ENCODE measurements at regions not wholly inside any gene's neighbourhood (a gene's known extent, or its start where the extent isn't known, plus 50 kb on each side); places are given as distances from the start of the nearest gene placed in this dataset.

DNA sequence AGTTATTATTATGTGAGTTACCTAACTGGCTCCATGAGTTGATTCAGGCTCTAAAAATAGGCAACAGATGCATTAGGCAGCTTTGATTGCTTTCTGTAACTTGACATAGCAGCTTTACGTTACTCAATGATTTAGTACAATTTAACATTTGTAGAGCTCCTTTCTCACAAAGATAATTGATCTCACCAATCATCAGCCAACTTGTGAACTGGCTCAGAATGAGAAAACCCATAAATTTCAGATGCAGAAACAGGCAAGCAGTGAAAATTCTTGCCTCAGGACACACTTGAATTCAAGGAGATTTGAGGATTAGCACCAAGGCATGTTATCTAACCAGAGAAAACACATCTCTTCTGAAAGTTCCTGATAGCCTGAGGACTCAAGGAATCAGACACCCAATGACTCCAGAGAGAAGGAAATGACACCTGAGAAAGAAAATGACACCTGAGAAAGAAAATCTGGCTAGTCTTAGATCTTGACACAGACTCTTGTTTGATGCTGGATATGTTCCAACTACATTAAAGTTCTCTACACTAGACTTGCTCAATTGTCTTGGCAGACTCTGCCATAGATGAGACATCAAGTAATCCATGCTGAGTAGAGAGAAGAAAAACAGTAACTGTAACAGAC is 315.1 kb upstream of the CBLB start:
- DNase-seq = no peak

GRCh38 chr3:106184540-106185457 is 316.0 kb upstream of the CBLB start:
- DNase-seq = no peak

DNA sequence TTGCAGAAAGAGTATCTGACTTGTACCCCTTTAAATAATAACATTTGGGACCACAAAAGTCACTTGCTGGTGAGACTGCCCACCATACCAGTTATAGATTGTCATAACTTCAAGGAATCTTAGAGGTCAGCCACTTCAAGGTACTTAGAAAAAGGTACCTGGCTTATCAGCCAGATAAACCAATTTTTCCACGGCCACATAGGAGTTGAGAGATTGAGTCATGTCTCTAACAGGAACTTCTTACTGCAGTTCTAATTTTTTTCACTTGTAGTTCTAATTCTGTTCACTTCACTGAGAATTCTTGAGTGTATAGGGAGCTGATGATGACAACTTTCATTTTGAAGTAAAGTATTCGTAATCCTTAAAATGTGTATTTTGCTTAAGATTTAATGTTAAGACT is 317.1 kb upstream of the CBLB start:
- DNase-seq = no peak

GRCh38 chr3:106190296-106190695 is 321.5 kb upstream of the CBLB start:
- no peak for DNase-seq

GRCh38 chr3:106191211-106191610 is 322.4 kb upstream of the CBLB start:
- DNase-seq = no peak

DNA sequence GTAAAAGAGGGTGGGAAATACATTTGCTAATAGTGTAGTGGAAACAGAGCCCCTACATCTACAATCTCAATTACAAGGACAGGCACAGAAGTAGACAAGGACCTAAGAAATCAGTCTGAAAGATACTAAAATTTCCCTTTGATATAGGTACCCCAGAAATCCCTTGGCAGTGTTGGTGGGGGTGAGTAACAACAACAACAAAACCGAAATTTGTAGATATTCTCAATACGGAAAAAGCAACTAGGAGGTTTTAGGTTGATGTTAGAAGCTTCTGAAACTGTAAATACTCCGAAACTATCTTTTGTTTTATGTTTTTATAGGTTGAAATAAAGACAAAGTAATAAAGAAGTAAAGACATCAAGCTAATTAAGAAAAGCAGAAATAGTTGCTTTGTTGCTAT is 323.1 kb upstream of the CBLB start:
- DNase-seq = no peak

- DNase-seq = no peak
Observed at GRCh38 chr3:106193876-106194275, 325.1 kb upstream of the CBLB start.

DNA sequence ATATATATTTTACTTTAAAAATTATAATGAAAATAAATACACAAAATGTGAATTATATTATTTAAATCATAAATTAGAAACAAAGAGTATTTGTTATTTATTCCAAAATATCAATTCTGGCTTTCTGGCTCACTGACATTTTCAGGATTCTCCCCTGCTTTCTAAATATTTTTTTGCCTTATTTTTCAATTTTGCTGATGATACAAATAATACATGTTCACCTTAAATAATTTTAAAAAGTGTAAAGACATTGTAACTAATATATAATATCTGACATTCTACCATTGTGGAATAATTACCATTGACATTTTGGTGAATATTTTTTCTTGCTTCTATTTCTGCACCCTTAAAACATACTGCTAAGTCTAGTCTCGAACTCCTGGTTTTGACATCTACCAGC is 325.9 kb upstream of the CBLB start:
- no peak for DNase-seq

GRCh38 chr3:106197532-106198194 is 328.9 kb upstream of the CBLB start:
- no peak for DNase-seq

GRCh38 chr3:106204160-106204868 is 335.5 kb upstream of the CBLB start:
- DNase-seq = no peak

DNA sequence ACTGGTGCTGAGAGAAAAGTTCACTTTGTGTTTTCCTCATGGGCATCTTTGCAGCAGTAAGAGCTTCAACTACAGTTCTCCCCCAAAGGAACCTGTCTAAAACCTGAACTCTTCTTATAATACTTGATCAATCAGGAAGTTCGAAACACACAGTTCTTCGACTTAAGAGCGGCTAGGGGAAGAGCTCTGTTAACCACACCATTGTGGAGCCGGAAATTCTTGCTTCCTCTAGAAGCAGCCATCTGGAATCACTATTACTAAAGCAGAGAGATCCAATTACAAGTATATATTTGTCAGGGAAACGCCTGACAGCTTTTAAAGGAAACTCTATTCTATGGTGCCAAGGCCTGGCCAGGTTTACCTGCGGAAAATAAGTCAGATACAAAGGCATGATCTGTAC is 337.3 kb upstream of the CBLB start:
- DNase-seq = no peak

GRCh38 chr3:106206613-106207012 is 337.8 kb upstream of the CBLB start:
- no peak for DNase-seq

DNA sequence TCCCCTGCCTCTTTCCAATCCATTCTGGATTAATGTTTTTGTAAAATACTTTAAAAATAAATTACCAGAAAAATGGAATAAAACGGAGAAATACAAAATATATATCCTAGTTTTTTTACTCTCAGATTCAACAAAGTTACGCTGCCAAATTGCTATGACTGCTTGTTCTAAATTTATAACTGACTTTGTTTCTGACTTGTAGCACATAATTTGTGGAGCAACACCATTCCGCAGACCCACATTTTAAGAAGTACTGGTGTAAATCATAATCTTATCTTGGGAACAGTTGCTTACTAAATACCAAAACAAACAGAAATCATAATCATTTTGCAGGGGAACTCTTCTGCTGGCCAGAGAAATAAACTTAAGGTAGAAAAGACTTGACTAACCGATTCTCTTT is 339.4 kb upstream of the CBLB start:
- no peak for DNase-seq

GRCh38 chr3:106208967-106209366 is 340.2 kb upstream of the CBLB start:
- DNase-seq = no peak

DNA sequence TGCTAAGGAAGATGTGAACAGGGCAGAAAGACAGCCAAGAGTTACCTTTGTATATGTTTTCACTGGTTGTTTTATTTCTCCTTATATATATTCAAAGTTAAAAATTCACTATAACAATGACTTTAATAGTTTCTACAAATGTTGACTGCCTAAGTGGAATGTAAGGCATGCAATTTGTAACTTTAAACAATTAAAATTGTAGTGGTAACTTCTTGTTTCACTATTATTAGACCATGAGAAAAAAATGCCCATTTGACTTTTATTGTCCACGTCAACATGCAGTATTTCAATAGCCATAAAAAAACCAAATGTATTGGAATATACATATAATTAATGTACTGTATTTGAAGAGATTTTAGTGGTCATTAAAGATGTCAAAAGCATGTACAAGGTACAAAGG is 340.7 kb upstream of the CBLB start:
- no peak for DNase-seq

DNA sequence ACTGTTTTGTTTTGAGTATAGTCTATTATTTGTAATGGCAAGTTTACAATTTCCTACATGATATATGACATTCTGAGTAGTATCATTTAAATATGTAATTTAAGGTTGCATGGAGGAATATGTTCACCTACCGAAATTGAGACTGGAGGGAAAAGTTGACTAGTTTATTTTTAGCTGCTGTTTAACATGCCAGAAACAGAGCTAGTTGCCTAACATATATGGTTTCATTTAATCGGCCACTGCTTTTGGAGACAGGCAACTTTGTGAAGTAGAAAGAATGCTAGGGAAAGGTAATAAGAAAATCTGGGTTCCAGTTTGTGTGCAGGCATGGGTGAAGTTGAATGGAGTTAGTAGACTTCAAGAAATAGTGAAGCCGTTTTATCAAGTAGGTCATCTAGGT is 342.1 kb upstream of the CBLB start:
- DNase-seq = no peak

- no peak for DNase-seq
Observed at GRCh38 chr3:106212665-106213222, 343.9 kb upstream of the CBLB start.

GRCh38 chr3:106213954-106214353 is 345.1 kb upstream of the CBLB start:
- DNase-seq = no peak

GRCh38 chr3:106214641-106215040 is 345.8 kb upstream of the CBLB start:
- no peak for DNase-seq

DNA sequence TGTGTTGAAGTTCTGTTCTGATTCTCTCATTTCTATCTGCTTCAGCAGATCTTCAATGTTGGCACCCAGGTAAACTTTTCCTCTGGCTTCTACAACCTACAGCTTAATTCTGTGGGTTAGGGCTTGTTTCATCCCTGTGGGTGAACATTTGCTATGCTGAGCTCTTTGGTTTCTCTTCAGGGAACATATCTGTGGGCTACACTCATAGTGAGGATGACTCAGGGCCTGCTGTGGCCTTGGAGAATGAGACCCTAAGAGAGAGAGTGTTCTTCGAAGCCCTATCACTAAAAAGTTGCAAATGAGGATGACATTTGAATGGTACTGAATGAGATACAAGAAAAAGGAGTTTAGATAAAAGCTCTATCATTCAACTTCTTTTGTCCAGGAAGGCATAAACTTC is 346.2 kb upstream of the CBLB start:
- DNase-seq = peak; percentile 42

DNA sequence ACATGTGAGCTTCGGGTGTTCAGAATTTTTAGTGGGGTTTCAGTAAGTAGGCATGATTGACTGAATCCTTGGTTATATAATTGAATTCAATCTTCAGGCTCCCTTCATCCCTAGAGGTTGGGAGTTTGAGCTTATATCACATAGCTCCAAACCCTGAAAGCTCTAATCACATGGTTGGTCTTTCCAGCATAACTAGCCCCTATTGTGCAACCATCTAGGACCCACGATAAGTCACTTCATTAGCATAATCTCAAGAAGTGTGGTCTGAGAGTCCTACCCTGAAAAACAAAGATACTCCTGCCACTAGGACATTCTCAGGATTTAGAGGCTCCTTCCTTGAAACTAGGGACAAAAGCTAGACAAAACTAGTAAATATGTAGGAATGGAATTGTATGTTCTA is 348.9 kb upstream of the CBLB start:
- no peak for DNase-seq

GRCh38 chr3:106227068-106227467 is 358.3 kb upstream of the CBLB start:
- DNase-seq = no peak

DNA sequence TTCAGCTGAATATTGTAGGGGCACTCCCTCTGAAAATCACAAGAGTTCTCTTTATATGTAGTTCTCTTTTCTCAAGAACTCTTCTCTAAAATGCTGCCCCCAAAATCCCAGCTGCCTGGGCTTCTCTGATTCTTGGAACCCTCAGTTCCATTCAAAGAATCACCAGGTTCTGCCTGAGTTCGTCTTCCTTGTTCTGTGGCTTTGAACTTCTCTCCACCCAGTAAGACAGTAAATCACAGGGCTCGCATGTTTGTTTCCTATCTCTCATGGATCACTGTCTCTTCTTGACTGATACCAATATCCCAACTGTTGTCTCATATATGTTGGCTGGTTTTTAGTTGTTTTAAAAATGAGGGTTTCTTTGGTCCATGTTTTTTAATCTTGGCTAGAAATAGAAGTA is 359.5 kb upstream of the CBLB start:
- no peak for DNase-seq
